OCI-LY1 (cell line): ENCODE measurements at regions not wholly inside any gene's neighbourhood (a gene's known extent, or its start where the extent isn't known, plus 50 kb on each side); places are given as distances from the start of the nearest gene placed in this dataset.
A peak's percentile ranks its signal among the peaks of the same experiment; 100 is the strongest.

ENCODE experiments used
- H2AFZ ChIP-seq: fragments of 200-600 bp; sonication (generic), shearing (Covaris generic); 2 replicates; pipeline ENCODE4 v1.6.0; 2014; ENCODE audit warnings: antibody characterized with exemption, mild to moderate bottlenecking, low read length
- H3F3A ChIP-seq: fragments of 200-600 bp; sonication (generic), shearing (Covaris generic); 2 replicates; pipeline ENCODE4 v1.6.0; 2014; ENCODE audit warnings: mild to moderate bottlenecking, antibody characterized with exemption, low read length, moderate library complexity; ENCODE audit not compliant: insufficient read depth
- H3K27ac ChIP-seq: fragments of 200-600 bp; sonication (generic); 2 replicates; pipeline ENCODE4 v1.5.1; 2014; ENCODE audit warnings: low read length, mixed run types, mild to moderate bottlenecking, low read depth; ENCODE audit not compliant: poor library complexity, severe bottlenecking
- H3K27me3 ChIP-seq: fragments of 200-600 bp; sonication (generic); 2 replicates; pipeline ENCODE4 v1.6.0; 2014; ENCODE audit warnings: antibody characterized with exemption, mild to moderate bottlenecking, low read length, moderate library complexity; ENCODE audit not compliant: insufficient read depth
- H3K36me3 ChIP-seq: fragments of 200-600 bp; sonication (generic); 2 replicates; pipeline ENCODE4 v1.6.1; 2014; ENCODE audit warnings: mild to moderate bottlenecking, antibody characterized with exemption, low read length, moderate library complexity, mixed read lengths; ENCODE audit not compliant: insufficient read depth
- H3K4me1 ChIP-seq: fragments of 200-600 bp; sonication (generic); 2 replicates; pipeline ENCODE4 v1.5.1; 2014; ENCODE audit warnings: mild to moderate bottlenecking, low read length, moderate library complexity; ENCODE audit not compliant: insufficient read depth, severe bottlenecking
- H3K4me2 ChIP-seq: fragments of 200-600 bp; sonication (generic), shearing (Covaris generic); 2 replicates; pipeline ENCODE4 v1.6.1; 2014; ENCODE audit warnings: low read length
- H3K4me3 ChIP-seq: fragments of 200-600 bp; sonication (generic); 2 replicates; pipeline ENCODE4 v1.5.1; 2014; ENCODE audit warnings: low read length, low read depth, mild to moderate bottlenecking, mixed read lengths; ENCODE audit not compliant: poor library complexity, severe bottlenecking
- H3K79me2 ChIP-seq: fragments of 200-600 bp; shearing (Covaris generic); 2 replicates; pipeline ENCODE4 v1.6.1; 2016; ENCODE audit warnings: mixed run types, low read length, mixed read lengths; ENCODE audit not compliant: insufficient read depth
- H3K9ac ChIP-seq: fragments of 200-600 bp; sonication (generic), shearing (Covaris generic); 2 replicates; pipeline ENCODE4 v1.6.1; 2014; ENCODE audit warnings: mild to moderate bottlenecking, low read length, mixed read lengths
- H3K9me2 ChIP-seq: fragments of 200-600 bp; sonication (generic), shearing (Covaris generic); 2 replicates; pipeline ENCODE4 v1.6.1; 2014; ENCODE audit warnings: low read depth, mild to moderate bottlenecking, low read length, mixed read lengths
- H3K9me3 ChIP-seq: fragments of 200-600 bp; shearing (Covaris generic); 2 replicates; pipeline ENCODE4 v1.6.1; 2014; ENCODE audit warnings: low read length, mixed read lengths
- H4K20me1 ChIP-seq: fragments of 200-600 bp; sonication (generic), shearing (Covaris generic); 2 replicates; pipeline ENCODE4 v1.6.0; 2016; ENCODE audit warnings: mild to moderate bottlenecking, low read length; ENCODE audit not compliant: insufficient read depth
- CTCF ChIP-seq: fragments of 200-600 bp; sonication (generic), shearing (Covaris generic); IDR thresholded peaks from 2 replicates; pipeline ENCODE4 v1.5.1; 2017; ENCODE audit warnings: mild to moderate bottlenecking, antibody characterized with exemption, low read length, moderate library complexity, mixed read lengths
- EZH2 ChIP-seq: fragments of 200-600 bp; sonication (generic), shearing (Covaris generic); IDR thresholded peaks from 2 replicates; pipeline ENCODE4 v1.8.0; 2017; ENCODE audit warnings: borderline replicate concordance, mixed run types, mild to moderate bottlenecking, antibody characterized with exemption, low read length, moderate library complexity, mixed read lengths

GRCh38 chr14:22168092-22168955 lies 420.7 kb downstream of the DAD1 start:
- H3K4me1 ChIP-seq: no peaks in the 10 kb centered on the region
- no peaks in the 10 kb centered on the region for H3F3A ChIP-seq
- H3K27me3 ChIP-seq: no peaks in the 10 kb centered on the region
- no peaks in the 10 kb centered on the region for H3K36me3 ChIP-seq
- H3K79me2 ChIP-seq: no peaks in the 10 kb centered on the region
- no peak overlapping the region for H3K4me3 ChIP-seq
- no peak overlapping the region for H3K4me2 ChIP-seq
- TF ChIP-seq CTCF (no peak), EZH2 (no peak)
- no peaks in the 10 kb centered on the region for H3K9me3 ChIP-seq
- H2AFZ ChIP-seq: no peak overlapping the region
- no peaks in the 10 kb centered on the region for H3K9me2 ChIP-seq
- H3K9ac ChIP-seq: no peak overlapping the region
- no peak overlapping the region for H3K27ac ChIP-seq
- H4K20me1 ChIP-seq: no peaks in the 10 kb centered on the region

GRCh38 chr14:22164616-22165015 lies 424.4 kb downstream of the DAD1 start:
- TF ChIP-seq CTCF (no peak), EZH2 (no peak)
- Histone ChIP-seq H2AFZ (no peak overlapping the region), H3K79me2 (no peaks in the 10 kb centered on the region), H3K4me3 (no peak overlapping the region), H3K36me3 (no peaks in the 10 kb centered on the region), H3K9ac (no peak overlapping the region), H3K27ac (no peak overlapping the region), H3K9me2 (no peaks in the 10 kb centered on the region), H4K20me1 (no peaks in the 10 kb centered on the region), H3K27me3 (no peaks in the 10 kb centered on the region), H3K4me2 (no peak overlapping the region), H3F3A (no peaks in the 10 kb centered on the region), H3K9me3 (no peaks in the 10 kb centered on the region), H3K4me1 (no peaks in the 10 kb centered on the region)

DNA sequence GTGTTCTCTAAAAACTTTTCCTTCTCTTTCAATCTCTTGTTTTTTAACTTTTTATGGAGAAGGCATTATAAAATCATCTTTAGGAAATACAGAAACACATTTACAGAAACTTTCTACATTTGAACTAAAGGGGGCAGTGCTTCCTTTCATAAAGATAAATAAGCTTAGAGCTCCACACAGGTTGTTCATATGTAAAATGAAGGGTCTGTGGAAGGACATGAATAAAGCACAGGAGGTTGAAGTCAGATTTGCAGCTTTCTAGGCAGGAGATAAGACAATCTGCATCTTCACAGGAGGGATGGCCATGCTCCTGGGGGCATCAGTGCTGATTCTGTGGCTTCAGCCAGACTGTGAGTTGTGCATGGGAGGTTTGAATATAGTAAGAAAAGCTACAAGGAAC lies 426.0 kb downstream of the DAD1 start:
- H3F3A ChIP-seq: no peaks in the 10 kb centered on the region
- no peak overlapping the region for H3K9ac ChIP-seq
- H3K9me3 ChIP-seq: no peaks in the 10 kb centered on the region
- H2AFZ ChIP-seq: no peak overlapping the region
- no peaks in the 10 kb centered on the region for H3K79me2 ChIP-seq
- H3K9me2 ChIP-seq: no peaks in the 10 kb centered on the region
- H3K36me3 ChIP-seq: no peaks in the 10 kb centered on the region
- no peaks in the 10 kb centered on the region for H3K4me1 ChIP-seq
- TF ChIP-seq EZH2 (no peak), CTCF (peak; percentile 37; the same call in 1 of the 2 replicates)
- no peak overlapping the region for H3K4me3 ChIP-seq
- no peaks in the 10 kb centered on the region for H4K20me1 ChIP-seq
- no peak overlapping the region for H3K27ac ChIP-seq
- no peak overlapping the region for H3K4me2 ChIP-seq
- no peaks in the 10 kb centered on the region for H3K27me3 ChIP-seq
